Panc1 (cell line): ENCODE measurements at regions not wholly inside any gene's neighbourhood (a gene's known extent, or its start where the extent isn't known, plus 50 kb on each side); places are given as distances from the start of the nearest gene placed in this dataset.
"Not testable (repeated sequence)": the region's sequence is repeated elsewhere in the genome, so short reads cannot be mapped to it uniquely, and the experiment has no call there.

Experiments
- ATAC-seq: fragments of 200-7000 bp; cut with Tn5 transposase; 2 replicates; pipeline ENCODE4 v1.9.1; 2020; ENCODE audit warnings: mild to moderate bottlenecking, moderate library complexity
- BruUV-seq: library from RNA; stranded (reverse); fragments of 400-500 nt; replicated peaks from 2 replicates; lab custom pipeline; 2021; lab: Mats Ljungman, UMichigan
- CTCF ChIA-PET: fragments of 300-600 bp; sonication (Branson Sonifier 250); formaldehyde crosslinking; loops from one replicate; lab custom pipeline; 2022; ENCODE audit warnings: antibody characterized with exemption; lab: Charles Lee
- POLR2A ChIA-PET: fragments of 300-600 bp; sonication (Branson Sonifier 250); formaldehyde crosslinking; loops from one replicate; lab custom pipeline; 2022; ENCODE audit warnings: antibody characterized with exemption; lab: Charles Lee
- DNase-seq: peaks from one replicate; pipeline ENCODE4 v3.0.0-alpha.2; 2010; ENCODE audit warnings: low read depth, low spot score
- H3K27ac ChIP-seq: 2 replicates; pipeline ENCODE4 v1.5.1; 2011; ENCODE audit warnings: mild to moderate bottlenecking, low read length, inconsistent platforms
- H3K27me3 ChIP-seq: fragments of 200-500 bp; sonication (Bioruptor generic); 2 replicates; pipeline ENCODE4 v1.6.0; 2014; ENCODE audit warnings: low read length, inconsistent platforms; ENCODE audit not compliant: control insufficient read depth, insufficient read depth
- H3K36me3 ChIP-seq: fragments of 200-500 bp; sonication (Bioruptor generic); 2 replicates; pipeline ENCODE4 v1.5.1; 2014; ENCODE audit warnings: inconsistent platforms, mild to moderate bottlenecking, low read length, moderate library complexity; ENCODE audit not compliant: control insufficient read depth, insufficient read depth
- H3K4me1 ChIP-seq: 2 replicates; pipeline ENCODE4 v1.5.1; 2011; ENCODE audit warnings: inconsistent platforms, mild to moderate bottlenecking, low read length, moderate library complexity; ENCODE audit not compliant: control insufficient read depth, insufficient read depth
- H3K4me3 ChIP-seq, 2 experiments: 2 replicates each; pipeline ENCODE4 v1.5.1; 2011 to 2012; ENCODE audit warnings: low read depth in 2 of 2, low read length in 2 of 2, mild to moderate bottlenecking in 2 of 2, inconsistent platforms in 1 of 2, moderate library complexity in 1 of 2
- H3K9me3 ChIP-seq: fragments of 200-500 bp; sonication (Bioruptor generic); 2 replicates; pipeline ENCODE4 v1.5.1; 2014; ENCODE audit warnings: low read depth, mild to moderate bottlenecking, inconsistent platforms, low read length, moderate library complexity; ENCODE audit not compliant: control insufficient read depth, insufficient read depth
- in situ Hi-C: cut with HindIII; loops from 2 replicates; pipeline ENCODE4 v1.10.0; 2016; ENCODE audit warnings: low sequenced_read_pairs, low pct_unique_long_range_greater_than_20kb
- intact Hi-C: fragments of 100-400 bp; cut with micrococcal nuclease; formaldehyde crosslinking; loops from one replicate; pipeline ENCODE4 v1.10.0; 2022; ENCODE audit not compliant: unreplicated experiment

GRCh38 chr9:42435715-42436342 lies 252.4 kb downstream of the SPATA31A6 start:
- in situ Hi-C loops, POLR2A ChIA-PET, intact Hi-C loops, H3K4me3 ChIP-seq, BruUV-seq, DNase-seq, ATAC-seq, H3K36me3 ChIP-seq, H3K27me3 ChIP-seq, H3K4me1 ChIP-seq, CTCF ChIA-PET, H3K9me3 ChIP-seq, H3K27ac ChIP-seq: not testable (repeated sequence)

DNA sequence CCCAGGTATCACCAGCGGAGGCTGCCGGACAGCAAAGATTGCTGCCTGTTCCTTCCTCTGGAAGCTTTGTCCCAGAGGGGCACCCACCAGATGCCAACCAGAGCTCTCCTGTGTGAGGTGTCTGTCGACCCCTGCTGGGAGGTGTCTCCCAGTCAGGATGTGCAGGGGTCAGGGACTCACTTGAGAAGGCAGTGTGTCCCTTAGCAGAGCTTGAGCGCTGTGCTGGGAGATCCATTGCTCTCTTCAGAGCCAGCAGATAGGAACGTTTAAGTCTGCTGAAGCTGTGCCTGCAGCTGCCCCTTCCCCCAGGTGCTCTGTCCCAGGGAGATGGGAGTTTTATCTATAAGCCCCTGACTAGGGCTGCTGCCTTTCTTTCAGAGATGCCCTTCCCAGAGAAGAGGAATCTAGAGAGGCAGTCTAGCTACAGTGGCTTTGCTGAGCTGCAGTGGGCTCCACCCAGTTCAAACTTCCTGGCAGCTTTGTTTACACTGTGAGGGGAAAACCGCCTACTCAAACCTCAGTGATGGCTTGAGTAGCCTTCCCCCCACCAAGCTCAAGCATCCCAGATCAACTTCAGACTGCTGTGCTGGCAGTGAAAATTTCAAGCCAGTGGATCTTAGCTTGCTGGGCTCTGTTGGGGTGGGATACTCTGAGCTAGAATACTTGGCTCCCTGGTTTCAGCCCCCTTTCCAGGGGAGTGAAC lies 253.7 kb downstream of the SPATA31A6 start:
- H3K36me3 ChIP-seq, intact Hi-C loops, H3K4me3 ChIP-seq, H3K27me3 ChIP-seq, ATAC-seq, POLR2A ChIA-PET, DNase-seq, BruUV-seq, H3K9me3 ChIP-seq, in situ Hi-C loops, H3K4me1 ChIP-seq, CTCF ChIA-PET, H3K27ac ChIP-seq: not testable (repeated sequence)

DNA sequence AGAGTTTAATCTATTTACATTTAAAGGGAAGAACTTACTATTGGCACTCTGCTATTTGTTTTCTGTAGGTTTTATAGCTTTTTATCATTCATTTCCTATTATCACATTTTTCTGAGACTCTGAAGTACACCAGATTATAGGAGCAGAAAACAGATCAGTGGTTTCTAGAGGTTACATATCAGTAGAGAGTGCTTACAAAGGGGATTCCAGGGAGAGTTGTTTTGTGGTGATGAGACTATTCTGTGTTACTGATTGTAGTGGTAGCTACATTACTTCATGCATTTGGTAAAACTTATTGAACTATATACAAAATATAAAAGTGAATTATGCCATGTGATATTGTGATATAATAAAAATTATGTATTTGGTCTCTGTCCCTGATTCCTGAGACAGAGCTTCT lies 259.2 kb downstream of the SPATA31A6 start:
- ATAC-seq, BruUV-seq, H3K36me3 ChIP-seq, CTCF ChIA-PET, DNase-seq, H3K27ac ChIP-seq, H3K9me3 ChIP-seq, in situ Hi-C loops, H3K4me1 ChIP-seq, H3K4me3 ChIP-seq, intact Hi-C loops, H3K27me3 ChIP-seq, POLR2A ChIA-PET: not testable (repeated sequence)

DNA sequence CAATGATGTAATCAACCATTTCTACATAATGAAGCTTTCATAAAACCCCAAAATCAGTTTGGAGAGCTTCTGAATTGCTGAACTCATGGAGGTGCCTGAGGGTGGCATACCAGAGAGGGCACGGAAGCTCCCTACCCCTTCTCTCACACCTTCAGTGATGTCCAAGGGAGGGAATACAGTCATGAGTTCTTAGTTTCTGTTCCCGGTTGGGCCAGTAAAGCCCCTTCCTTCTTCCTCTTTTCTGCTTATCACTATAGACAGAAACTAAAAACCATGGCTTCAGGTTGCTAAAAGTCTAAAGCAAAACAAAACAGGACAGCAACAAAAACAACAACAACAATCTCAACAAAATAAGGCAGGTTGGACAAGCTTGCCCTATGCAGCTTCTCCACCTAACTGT lies 260.0 kb downstream of the SPATA31A6 start:
- in situ Hi-C loops, H3K4me1 ChIP-seq, H3K27ac ChIP-seq, H3K4me3 ChIP-seq, ATAC-seq, H3K9me3 ChIP-seq, intact Hi-C loops, CTCF ChIA-PET, DNase-seq, POLR2A ChIA-PET, H3K27me3 ChIP-seq, H3K36me3 ChIP-seq, BruUV-seq: not testable (repeated sequence)

- BruUV-seq, intact Hi-C loops, in situ Hi-C loops, H3K27ac ChIP-seq, DNase-seq, H3K4me1 ChIP-seq, H3K27me3 ChIP-seq, CTCF ChIA-PET, POLR2A ChIA-PET, ATAC-seq, H3K4me3 ChIP-seq, H3K9me3 ChIP-seq, H3K36me3 ChIP-seq: not testable (repeated sequence)
Observed at GRCh38 chr9:42461436-42461835, 278.0 kb downstream of the SPATA31A6 start.

- DNase-seq, POLR2A ChIA-PET, H3K27ac ChIP-seq, intact Hi-C loops, ATAC-seq, H3K9me3 ChIP-seq, in situ Hi-C loops, H3K36me3 ChIP-seq, H3K4me3 ChIP-seq, H3K27me3 ChIP-seq, CTCF ChIA-PET, BruUV-seq, H3K4me1 ChIP-seq: not testable (repeated sequence)
Observed at GRCh38 chr9:42461863-42462262, 278.4 kb downstream of the SPATA31A6 start.

- H3K27me3 ChIP-seq, intact Hi-C loops, H3K36me3 ChIP-seq, DNase-seq, CTCF ChIA-PET, H3K4me3 ChIP-seq, POLR2A ChIA-PET, BruUV-seq, H3K9me3 ChIP-seq, H3K27ac ChIP-seq, H3K4me1 ChIP-seq, in situ Hi-C loops, ATAC-seq: not testable (repeated sequence)
Observed at GRCh38 chr9:42463981-42464380, 280.5 kb downstream of the SPATA31A6 start.
